Ishikawa (cell line): ENCODE measurements at regions not wholly inside any gene's neighbourhood (a gene's known extent, or its start where the extent isn't known, plus 50 kb on each side); places are given as distances from the start of the nearest gene placed in this dataset.

Source experiments
- CEBPB ChIP-seq: IDR thresholded peaks from 2 replicates; pipeline ENCODE4 v1.6.1; 2012
- CREB1 ChIP-seq: IDR thresholded peaks from 2 replicates; pipeline ENCODE4 v1.6.1; 2012; ENCODE audit warnings: low read depth
- EGR1 ChIP-seq: IDR thresholded peaks from 2 replicates; pipeline ENCODE4 v1.6.1; 2012
- EP300 ChIP-seq: IDR thresholded peaks from 2 replicates; pipeline ENCODE4 v1.6.1; 2012; ENCODE audit warnings: borderline replicate concordance
- FOXM1 ChIP-seq: IDR thresholded peaks from 2 replicates; pipeline ENCODE4 v1.6.1; 2012; ENCODE audit warnings: low read depth, borderline replicate concordance
- MAX ChIP-seq: IDR thresholded peaks from 2 replicates; pipeline ENCODE4 v1.6.1; 2012
- NFIC ChIP-seq: IDR thresholded peaks from 2 replicates; pipeline ENCODE4 v1.6.1; 2012
- RAD21 ChIP-seq: IDR thresholded peaks from 2 replicates; pipeline ENCODE4 v1.6.1; 2012; ENCODE audit warnings: low read depth
- REST ChIP-seq: IDR thresholded peaks from 2 replicates; pipeline ENCODE4 v1.6.1; 2012; ENCODE audit warnings: low read depth, mild to moderate bottlenecking
- TAF1 ChIP-seq: IDR thresholded peaks from 2 replicates; pipeline ENCODE4 v1.6.1; 2012; ENCODE audit warnings: low read depth, mild to moderate bottlenecking
- TCF12 ChIP-seq: IDR thresholded peaks from 2 replicates; pipeline ENCODE4 v1.6.1; 2012; ENCODE audit warnings: low read depth
- TEAD4 ChIP-seq: IDR thresholded peaks from 2 replicates; pipeline ENCODE4 v1.6.1; 2012
- USF1 ChIP-seq: IDR thresholded peaks from 2 replicates; pipeline ENCODE4 v1.6.1; 2012
- YY1 ChIP-seq: IDR thresholded peaks from 2 replicates; pipeline ENCODE4 v1.6.1; 2012; ENCODE audit warnings: low read depth
- ZBTB7A ChIP-seq: IDR thresholded peaks from 2 replicates; pipeline ENCODE4 v1.6.1; 2012; ENCODE audit warnings: low read depth

GRCh38 chr18:30748541-30748940 is 294.0 kb downstream of the DSC3 start:
- TF ChIP-seq EP300 (no peak), MAX (no peak), CREB1 (no peak), FOXM1 (no peak), NFIC (no peak), TEAD4 (no peak), YY1 (no peak), TAF1 (no peak)

GRCh38 chr18:30746224-30746623 is 296.3 kb downstream of the DSC3 start:
- TF ChIP-seq EGR1 (no peak), CEBPB (no peak), REST (no peak), TAF1 (no peak), USF1 (no peak), YY1 (no peak), FOXM1 (no peak), TEAD4 (no peak), ZBTB7A (no peak), CREB1 (no peak), NFIC (no peak), EP300 (no peak), TCF12 (no peak), RAD21 (no peak), MAX (no peak)

GRCh38 chr18:30743033-30743432 is 299.5 kb downstream of the DSC3 start:
- TF ChIP-seq MAX (no peak), NFIC (no peak), TAF1 (no peak), TCF12 (no peak), YY1 (no peak), EGR1 (no peak), ZBTB7A (no peak), FOXM1 (no peak), REST (no peak), EP300 (no peak), RAD21 (no peak), CEBPB (no peak), USF1 (no peak), TEAD4 (no peak), CREB1 (no peak)

- TF ChIP-seq USF1 (no peak), REST (no peak), EP300 (no peak), CEBPB (no peak), TEAD4 (no peak), EGR1 (no peak), CREB1 (no peak), MAX (no peak), RAD21 (no peak)
Measured at GRCh38 chr18:30730915-30731314, 311.6 kb downstream of the DSC3 start.
